CD8-positive, alpha-beta memory T cell (primary cell): ENCODE measurements at regions not wholly inside any gene's neighbourhood (a gene's known extent, or its start where the extent isn't known, plus 50 kb on each side); places are given as distances from the start of the nearest gene placed in this dataset.

Source experiments
- CTCF ChIA-PET: fragments of 350-600 bp; sonication (Branson Sonifier 250); formaldehyde crosslinking; loops from one replicate; lab custom pipeline; 2021; ENCODE audit warnings: antibody characterized with exemption; lab: Charles Lee
- POLR2A ChIA-PET: fragments of 350-600 bp; sonication (Branson Sonifier 250); formaldehyde crosslinking; loops from one replicate; lab custom pipeline; 2021; ENCODE audit warnings: antibody characterized with exemption; lab: Charles Lee
- DNase-seq, 5 donors: peaks; one replicate each; pipeline versions ENCODE4 v3.0.0 to v3.0.0-alpha.2; 2020 to 2022; ENCODE audit warnings: mixed read lengths in 1 of 5
- H3K27ac ChIP-seq: one replicate; pipeline ENCODE4 v1.7.0; 2013; ENCODE audit warnings: low read depth, mild to moderate bottlenecking, low read length, moderate library complexity
- H3K27me3 ChIP-seq: 2 replicates; pipeline ENCODE4 v1.7.0; 2013; ENCODE audit warnings: low read length, mild to moderate bottlenecking; ENCODE audit not compliant: insufficient read depth, poor library complexity, severe bottlenecking
- H3K36me3 ChIP-seq: 2 replicates; pipeline ENCODE4 v1.7.0; 2013; ENCODE audit warnings: mild to moderate bottlenecking, low read length, moderate library complexity; ENCODE audit not compliant: insufficient read depth
- H3K4me1 ChIP-seq: 2 replicates; pipeline ENCODE4 v1.7.0; 2013; ENCODE audit warnings: mild to moderate bottlenecking, low read length, moderate library complexity; ENCODE audit not compliant: insufficient read depth
- H3K4me3 ChIP-seq: 2 replicates; pipeline ENCODE4 v1.7.0; 2013; ENCODE audit warnings: mild to moderate bottlenecking, low read length
- H3K9me3 ChIP-seq: 2 replicates; pipeline ENCODE4 v1.7.0; 2013; ENCODE audit warnings: mild to moderate bottlenecking, low read length
- H3K27ac Mint-ChIP-seq, 8 donors: one replicate each; pipeline ENCODE4 v1.8.0; 2020 to 2021; ENCODE audit warnings: mixed read lengths in 8 of 8, mild to moderate bottlenecking in 6 of 8, inconsistent platforms in 3 of 8, moderate library complexity in 3 of 8
- H3K27me3 Mint-ChIP-seq, 2 donors: one replicate each; pipeline ENCODE4 v1.8.0; 2020 to 2021; ENCODE audit warnings: mixed read lengths in 2 of 2, mild to moderate bottlenecking in 1 of 2, moderate library complexity in 1 of 2
- H3K36me3 Mint-ChIP-seq, 3 donors: one replicate each; pipeline ENCODE4 v1.8.0; 2020 to 2021; ENCODE audit warnings: mixed read lengths in 3 of 3, inconsistent platforms in 1 of 3, mild to moderate bottlenecking in 1 of 3
- H3K4me1 Mint-ChIP-seq, 3 donors: one replicate each; pipeline ENCODE4 v1.8.0; 2020 to 2021; ENCODE audit warnings: mixed read lengths in 3 of 3, inconsistent platforms in 1 of 3, mild to moderate bottlenecking in 1 of 3
- H3K4me3 Mint-ChIP-seq, 7 donors: one replicate each; pipeline ENCODE4 v1.8.0; 2020 to 2021; ENCODE audit warnings: mixed read lengths in 7 of 7, mild to moderate bottlenecking in 6 of 7, moderate library complexity in 4 of 7, inconsistent platforms in 2 of 7
- H3K9me3 Mint-ChIP-seq, 5 donors: one replicate each; pipeline ENCODE4 v1.8.0; 2020 to 2022; ENCODE audit warnings: mixed read lengths in 5 of 5, mild to moderate bottlenecking in 3 of 5, moderate library complexity in 2 of 5, inconsistent platforms in 1 of 5

DNA sequence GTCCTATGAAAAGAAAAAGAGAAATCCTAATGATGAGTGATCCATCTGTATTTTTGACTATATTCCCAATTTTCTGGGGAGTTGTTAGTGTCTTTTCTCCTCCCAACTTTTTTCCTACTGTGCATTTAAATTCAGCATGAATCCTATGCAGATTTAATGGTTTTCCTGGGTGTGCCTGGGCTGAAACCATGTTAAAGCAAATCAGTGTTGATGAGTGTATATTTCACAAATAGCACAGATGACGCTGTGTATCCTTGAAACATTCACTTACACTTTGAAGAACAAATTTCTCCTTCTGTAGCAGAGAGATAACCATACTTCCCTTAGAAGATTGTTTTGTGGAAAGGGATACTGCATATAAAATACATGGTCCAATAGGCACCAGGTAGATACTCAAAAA is 114.3 kb downstream of the TRIB2 start:
- Mint-ChIP-seq H3K36me3 (no peaks in the 10 kb centered on the region), H3K27me3 (peaks cover 5 to 9% of the 10 kb centered on the region in 2 donors), H3K9me3 (no peaks in the 10 kb centered on the region), H3K27ac (no peak overlapping the region), H3K4me1 (no peaks in the 10 kb centered on the region), H3K4me3 (no peak overlapping the region)
- Histone ChIP-seq H3K27ac (no peak overlapping the region), H3K36me3 (no peaks in the 10 kb centered on the region), H3K4me1 (no peaks in the 10 kb centered on the region), H3K27me3 (no peaks in the 10 kb centered on the region), H3K9me3 (no peaks in the 10 kb centered on the region), H3K4me3 (no peak overlapping the region)
- ChIA-PET CTCF (no interaction called here), POLR2A (no interaction called here)
- DNase-seq: no peak

DNA sequence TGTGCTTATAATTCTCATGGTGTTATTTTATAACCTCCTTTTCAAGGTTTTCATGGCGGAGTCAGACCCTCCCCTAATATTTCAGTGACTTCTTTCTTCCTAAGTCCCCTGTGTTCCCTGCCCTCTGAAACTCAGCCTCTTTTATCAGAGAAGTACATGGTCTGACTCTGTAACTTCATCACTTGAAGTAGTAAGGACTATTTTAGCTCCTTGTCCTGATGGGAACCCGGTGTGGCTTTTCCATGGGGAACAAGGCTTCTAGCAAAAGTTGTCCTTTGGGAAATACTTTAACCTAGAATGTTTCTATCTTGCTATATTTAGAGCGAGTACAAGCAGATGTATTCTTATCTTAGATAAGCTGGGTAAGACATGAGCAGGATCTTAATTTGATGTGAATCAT is 117.5 kb downstream of the TRIB2 start:
- peak overlapping the region in 1 of 8 donors; percentile 44 for H3K27ac Mint-ChIP-seq

DNA sequence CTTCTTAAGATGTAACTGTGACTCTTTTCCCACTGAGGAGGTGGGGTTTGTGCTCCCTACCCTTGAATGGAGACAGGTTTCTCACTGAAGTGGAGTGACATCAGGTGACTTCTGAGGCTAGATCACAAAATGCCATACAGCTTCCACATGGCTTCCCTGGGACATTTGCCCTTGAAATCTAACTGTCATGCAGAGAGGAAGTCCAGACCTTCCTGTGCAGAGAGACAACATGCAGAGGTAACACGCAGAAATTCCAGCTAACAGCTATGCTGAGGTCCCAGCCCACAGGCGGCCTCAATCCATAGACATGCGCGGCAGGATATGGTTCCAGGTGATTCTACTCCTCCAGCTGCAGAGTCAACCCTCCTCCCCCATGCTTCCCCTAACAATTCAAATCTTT is 119.0 kb downstream of the TRIB2 start:
- no peak for DNase-seq
- ChIA-PET POLR2A (no interaction called here), CTCF (no interaction called here)
- H3K4me3 Mint-ChIP-seq: no peak overlapping the region
- Histone ChIP-seq H3K4me3 (no peak overlapping the region), H3K36me3 (no peaks in the 10 kb centered on the region), H3K9me3 (no peaks in the 10 kb centered on the region), H3K4me1 (no peaks in the 10 kb centered on the region), H3K27me3 (no peaks in the 10 kb centered on the region), H3K27ac (no peak overlapping the region)
- no peaks in the 10 kb centered on the region for H3K4me1 Mint-ChIP-seq
- no peaks in the 10 kb centered on the region for H3K36me3 Mint-ChIP-seq
- H3K27me3 Mint-ChIP-seq: peaks cover 10 to 36% of the 10 kb centered on the region in 2 donors
- no peak overlapping the region for H3K27ac Mint-ChIP-seq
- H3K9me3 Mint-ChIP-seq: no peaks in the 10 kb centered on the region

More for the DNA sequence above, 117.5 kb downstream of the TRIB2 start:
- H3K4me3 ChIP-seq: no peak overlapping the region
- no peaks in the 10 kb centered on the region for H3K36me3 Mint-ChIP-seq
- H3K4me1 ChIP-seq: no peaks in the 10 kb centered on the region
- no peaks in the 10 kb centered on the region for H3K36me3 ChIP-seq
- POLR2A ChIA-PET: no interaction called here
- H3K4me3 Mint-ChIP-seq: no peak overlapping the region
- no peaks in the 10 kb centered on the region for H3K9me3 Mint-ChIP-seq
- H3K27me3 Mint-ChIP-seq: peaks cover 10 to 25% of the 10 kb centered on the region in 2 donors
- no peak overlapping the region for H3K27ac ChIP-seq
- DNase-seq: no peak
- CTCF ChIA-PET: interaction anchor here (1.3 kb wide), 1 partner anchor 173 kb away, joined by 4 read pairs; no protein-coding TSS in a partner anchor
- no peaks in the 10 kb centered on the region for H3K4me1 Mint-ChIP-seq
- H3K9me3 ChIP-seq: no peaks in the 10 kb centered on the region
- H3K27me3 ChIP-seq: no peaks in the 10 kb centered on the region

DNA sequence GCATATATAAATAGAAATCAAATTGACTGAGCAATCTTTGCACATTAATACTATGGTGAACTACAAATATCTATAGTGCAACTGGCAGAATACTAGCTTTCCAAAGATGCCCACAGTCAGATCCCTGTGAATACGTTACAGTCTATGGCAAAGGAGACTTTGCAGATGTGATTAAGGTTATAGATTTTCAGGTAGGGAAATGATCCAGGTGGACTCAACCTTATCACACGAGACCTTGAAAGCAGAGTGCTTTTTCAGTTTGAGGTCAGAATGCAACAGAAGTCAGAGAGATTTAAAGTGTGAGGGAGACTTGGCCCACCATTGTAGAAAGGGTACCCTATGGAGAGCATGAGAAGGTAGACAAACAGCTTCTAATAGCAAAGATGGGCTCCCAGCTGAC is 122.6 kb downstream of the TRIB2 start:
- POLR2A ChIA-PET: no interaction called here
- no peaks in the 10 kb centered on the region for H3K4me1 Mint-ChIP-seq
- Histone ChIP-seq H3K4me1 (no peaks in the 10 kb centered on the region), H3K27ac (no peak overlapping the region), H3K4me3 (no peak overlapping the region), H3K27me3 (no peaks in the 10 kb centered on the region), H3K36me3 (no peaks in the 10 kb centered on the region), H3K9me3 (no peaks in the 10 kb centered on the region)
- H3K27ac Mint-ChIP-seq: peak overlapping the region in 1 of 8 donors; percentile 46
- peaks cover 10 to 38% of the 10 kb centered on the region in 2 donors for H3K27me3 Mint-ChIP-seq
- H3K36me3 Mint-ChIP-seq: no peaks in the 10 kb centered on the region
- CTCF ChIA-PET: no interaction called here
- H3K4me3 Mint-ChIP-seq: no peak overlapping the region
- H3K9me3 Mint-ChIP-seq: no peaks in the 10 kb centered on the region
- DNase-seq: no peak

DNA sequence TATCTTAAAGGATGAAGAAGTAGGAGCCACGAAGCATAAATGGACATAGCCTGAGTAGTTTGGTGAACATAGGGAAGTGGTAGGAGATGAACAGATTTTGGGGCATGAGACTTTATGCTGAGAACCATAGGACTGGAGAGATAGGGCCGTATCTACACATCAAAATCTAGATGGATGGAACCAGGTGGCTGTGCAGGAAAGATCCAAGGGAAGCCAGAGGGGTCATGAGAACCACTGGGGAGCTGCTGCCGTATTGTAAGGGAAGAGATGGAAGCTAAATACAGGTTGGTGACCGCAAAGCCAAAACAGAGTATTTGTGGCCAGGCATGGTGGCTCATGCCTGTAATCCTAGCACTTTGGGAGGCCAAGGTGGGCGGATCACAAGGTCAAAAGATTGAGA is 124.3 kb downstream of the TRIB2 start:
- no peaks in the 10 kb centered on the region for H3K4me1 ChIP-seq
- no peaks in the 10 kb centered on the region for H3K36me3 ChIP-seq
- no peaks in the 10 kb centered on the region for H3K4me1 Mint-ChIP-seq
- no peaks in the 10 kb centered on the region for H3K36me3 Mint-ChIP-seq
- peaks cover 9 to 31% of the 10 kb centered on the region in 2 donors for H3K27me3 Mint-ChIP-seq
- H3K27ac ChIP-seq: no peak overlapping the region
- H3K4me3 Mint-ChIP-seq: no peak overlapping the region
- H3K9me3 ChIP-seq: no peaks in the 10 kb centered on the region
- H3K27ac Mint-ChIP-seq: no peak overlapping the region
- ChIA-PET POLR2A (no interaction called here), CTCF (no interaction called here)
- no peak for DNase-seq
- H3K27me3 ChIP-seq: no peaks in the 10 kb centered on the region
- no peaks in the 10 kb centered on the region for H3K9me3 Mint-ChIP-seq
- H3K4me3 ChIP-seq: no peak overlapping the region

DNA sequence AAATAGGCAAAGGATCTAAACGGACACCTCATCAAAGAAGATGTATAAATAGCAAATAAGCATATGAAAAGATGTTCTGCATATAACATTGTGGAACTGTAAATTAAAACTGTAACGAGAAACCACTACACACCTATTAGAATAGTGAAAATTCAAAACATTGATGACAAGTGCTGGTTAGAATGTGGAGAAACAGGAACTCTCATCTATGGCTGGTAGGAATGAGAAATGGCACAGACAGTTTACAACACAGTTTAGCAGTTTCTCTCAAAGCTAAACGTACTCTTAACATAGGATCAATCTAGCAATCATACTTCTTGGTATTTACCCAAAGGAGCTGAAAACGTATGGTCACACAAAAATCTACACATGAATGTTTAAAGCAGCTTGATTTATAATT is 126.2 kb downstream of the TRIB2 start:
- Histone ChIP-seq H3K36me3 (no peaks in the 10 kb centered on the region), H3K4me1 (no peaks in the 10 kb centered on the region), H3K27me3 (no peaks in the 10 kb centered on the region), H3K9me3 (no peaks in the 10 kb centered on the region), H3K4me3 (no peak overlapping the region), H3K27ac (no peak overlapping the region)
- Mint-ChIP-seq H3K27ac (peak overlapping the region in 1 of 8 donors; percentile 50), H3K27me3 (peaks cover 4 to 20% of the 10 kb centered on the region in 2 donors), H3K36me3 (no peaks in the 10 kb centered on the region), H3K9me3 (no peaks in the 10 kb centered on the region), H3K4me1 (no peaks in the 10 kb centered on the region), H3K4me3 (no peak overlapping the region)
- ChIA-PET POLR2A (no interaction called here), CTCF (interaction anchor here (1.4 kb wide), 1 partner anchor 88 kb away, joined by 3 read pairs; no protein-coding TSS in a partner anchor)
- no peak for DNase-seq

DNA sequence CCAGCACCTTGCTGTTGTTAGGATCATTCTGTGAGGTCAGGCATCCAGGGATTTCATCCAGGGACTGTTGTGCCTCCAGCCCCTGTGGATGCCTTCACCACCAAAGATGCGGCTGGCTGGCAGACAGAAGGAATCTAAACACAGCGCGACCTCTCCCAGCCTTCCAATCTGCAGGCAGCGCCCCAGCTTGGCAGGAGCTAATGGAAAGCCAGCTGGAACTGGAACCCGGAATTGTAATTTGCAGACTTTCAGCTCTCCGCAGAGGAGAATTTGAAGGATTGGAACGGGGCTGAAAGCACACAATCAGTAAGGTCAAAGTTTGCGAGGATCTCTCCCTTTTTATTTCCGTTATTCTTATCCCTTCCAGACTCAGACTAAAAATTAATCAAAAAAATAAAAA is 127.8 kb downstream of the TRIB2 start:
- POLR2A ChIA-PET: no interaction called here

DNA sequence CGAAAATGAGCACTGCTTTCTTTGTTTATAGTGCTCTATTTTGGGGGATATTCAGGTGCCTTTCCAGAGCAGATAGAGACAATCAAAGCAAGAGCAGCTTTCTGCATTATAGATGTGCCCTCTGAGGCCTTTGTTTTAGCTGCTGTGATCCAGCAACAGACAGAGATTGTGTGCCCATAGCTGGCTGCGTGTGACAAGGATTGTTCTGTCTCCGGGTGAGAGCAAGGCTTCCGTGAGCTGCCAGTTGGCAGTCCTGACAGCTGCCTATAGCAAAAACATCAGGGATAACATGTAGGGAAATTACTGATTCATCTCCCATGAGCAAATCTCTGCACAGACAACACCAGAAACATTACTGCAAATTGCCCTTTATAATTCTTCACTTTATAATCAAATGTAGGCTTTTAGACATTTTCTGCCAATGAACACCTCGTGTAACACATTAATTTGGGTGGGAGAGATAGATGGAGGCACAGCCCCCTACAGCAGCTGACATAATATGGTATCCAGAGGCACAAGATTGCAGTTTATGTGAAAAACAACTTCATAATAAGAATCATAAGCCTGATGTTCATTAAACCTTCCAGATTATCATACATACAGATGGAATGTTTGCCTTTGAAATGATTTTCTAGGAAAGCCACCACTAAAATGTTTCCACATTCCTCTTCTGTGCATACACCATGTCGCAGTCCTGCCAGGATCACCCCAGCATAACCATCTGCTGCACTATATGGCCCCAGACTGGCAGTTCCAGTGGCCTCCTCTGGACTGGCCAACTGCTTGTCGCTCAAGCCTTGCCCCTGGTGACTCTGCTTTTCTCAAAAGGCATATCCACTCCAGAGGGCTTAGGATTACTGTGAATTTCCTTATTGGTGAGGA is 131.2 kb downstream of the TRIB2 start:
- no peaks in the 10 kb centered on the region for H3K27me3 ChIP-seq
- ChIA-PET POLR2A (no interaction called here), CTCF (no interaction called here)
- no peak overlapping the region for H3K4me3 ChIP-seq
- peaks cover 0 to 4% of the 10 kb centered on the region in 2 donors for H3K27me3 Mint-ChIP-seq
- H3K9me3 Mint-ChIP-seq: no peaks in the 10 kb centered on the region
- no peak overlapping the region for H3K27ac Mint-ChIP-seq
- no peaks in the 10 kb centered on the region for H3K4me1 Mint-ChIP-seq
- no peak overlapping the region for H3K4me3 Mint-ChIP-seq
- no peaks in the 10 kb centered on the region for H3K9me3 ChIP-seq
- no peaks in the 10 kb centered on the region for H3K4me1 ChIP-seq
- no peak overlapping the region for H3K27ac ChIP-seq
- H3K36me3 Mint-ChIP-seq: no peaks in the 10 kb centered on the region
- no peak for DNase-seq
- no peaks in the 10 kb centered on the region for H3K36me3 ChIP-seq

More for the DNA sequence above, 127.8 kb downstream of the TRIB2 start:
- Histone ChIP-seq H3K4me1 (no peaks in the 10 kb centered on the region), H3K9me3 (no peaks in the 10 kb centered on the region), H3K27me3 (no peaks in the 10 kb centered on the region), H3K36me3 (no peaks in the 10 kb centered on the region), H3K4me3 (no peak overlapping the region), H3K27ac (no peak overlapping the region)
- Mint-ChIP-seq H3K36me3 (no peaks in the 10 kb centered on the region), H3K27me3 (peaks cover 4 to 12% of the 10 kb centered on the region in 2 donors), H3K4me3 (no peak overlapping the region), H3K4me1 (no peaks in the 10 kb centered on the region), H3K9me3 (no peaks in the 10 kb centered on the region), H3K27ac (no peak overlapping the region)
- CTCF ChIA-PET: no interaction called here
- DNase-seq: no peak
